NCI-H1694 treated with DMSO at 0.1 percent for 48 hours (cell line): ENCODE measurements at regions not wholly inside any gene's neighbourhood (a gene's known extent, or its start where the extent isn't known, plus 50 kb on each side); places are given as distances from the start of the nearest gene placed in this dataset.
"Not testable (repeated sequence)": the region's sequence is repeated elsewhere in the genome, so short reads cannot be mapped to it uniquely, and the experiment has no call there.

Experiments used
- DNase-seq: peaks from one replicate; lab custom pipeline; 2025; lab: John Stamatoyannopoulos, UW

GRCh38 chr2:35568574-35568973 lies 787.0 kb upstream of the CRIM1 start:
- not testable (repeated sequence) for DNase-seq

- no peak for DNase-seq
These were observed 793.1 kb upstream of the CRIM1 start for GRCh38 chr2:35562488-35562887.

DNA sequence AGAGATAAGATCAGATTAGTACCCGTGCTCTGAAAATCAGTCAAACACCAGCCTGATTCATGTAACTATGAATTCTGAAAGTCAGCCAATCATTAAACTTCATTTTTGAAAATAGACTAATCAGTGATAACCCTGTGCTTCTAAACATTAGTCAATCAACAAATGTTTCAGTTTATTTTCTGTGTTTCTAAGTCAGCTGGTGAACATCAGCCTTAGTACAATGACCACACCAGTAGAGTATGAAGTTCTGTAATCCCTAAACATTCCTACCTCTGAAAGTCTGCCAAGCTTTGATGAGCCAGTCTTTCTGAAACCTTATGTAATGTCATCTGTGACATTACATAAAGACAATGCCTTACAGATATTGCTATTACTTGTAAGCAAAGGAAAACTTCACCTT lies 807.4 kb upstream of the CRIM1 start:
- DNase-seq = no peak

DNA sequence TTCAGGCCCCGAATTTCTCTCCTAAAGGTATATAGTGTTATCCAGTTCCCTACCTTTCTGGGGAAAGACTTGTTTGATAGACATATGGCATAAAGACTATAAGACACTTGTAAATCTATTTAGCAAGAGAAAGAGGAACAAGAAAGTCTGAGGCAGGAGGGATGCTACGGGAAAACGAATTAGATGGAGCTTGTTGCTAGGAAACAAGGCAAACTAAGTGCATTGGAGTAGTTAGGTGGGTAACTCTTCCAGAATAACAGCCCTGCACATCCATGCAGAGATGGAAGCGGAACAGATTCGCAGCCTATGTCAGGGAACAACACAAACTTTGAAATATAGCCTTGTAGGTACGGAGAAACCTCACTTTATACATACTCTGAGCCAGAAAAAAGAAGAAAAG lies 810.3 kb upstream of the CRIM1 start:
- DNase-seq = no peak

DNA sequence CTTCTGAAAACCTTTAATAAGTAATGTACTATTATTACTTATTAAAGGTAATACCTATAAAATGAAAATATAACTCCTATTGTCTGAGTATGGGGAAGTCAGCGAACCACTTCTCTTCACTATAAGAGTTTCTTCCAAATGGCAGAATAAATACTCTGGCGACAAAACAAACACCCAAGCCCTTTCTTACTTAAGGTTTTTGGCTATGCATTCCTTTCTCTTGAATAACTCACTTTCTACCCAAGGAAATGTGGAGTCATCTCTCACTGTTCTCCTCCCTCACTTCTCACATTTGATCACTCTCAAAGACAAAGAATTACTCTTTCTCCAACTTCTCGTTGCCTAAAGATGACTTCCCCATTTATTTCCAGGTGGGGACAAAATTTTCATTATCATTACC lies 816.8 kb upstream of the CRIM1 start:
- DNase-seq = no peak

GRCh38 chr2:35530615-35531135 lies 824.9 kb upstream of the CRIM1 start:
- no peak for DNase-seq

DNA sequence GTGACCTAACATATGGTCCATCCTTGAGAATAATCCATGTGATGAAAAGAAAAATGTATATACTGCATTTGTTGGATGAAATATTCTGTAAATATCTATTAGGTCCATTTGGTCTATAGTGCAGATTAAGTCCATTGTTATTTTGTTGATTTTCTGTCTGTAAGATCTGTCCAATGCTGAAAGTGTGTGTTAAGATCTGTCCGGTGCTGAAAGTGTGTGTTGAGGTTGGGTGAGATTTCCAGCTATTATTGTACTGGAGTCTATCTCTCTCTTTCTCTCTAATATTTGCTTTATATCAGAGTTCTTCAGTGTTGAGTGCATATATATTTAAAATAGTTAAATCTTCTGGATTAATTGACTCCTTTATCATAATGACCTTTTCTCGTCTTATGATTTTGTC lies 828.8 kb upstream of the CRIM1 start:
- DNase-seq = no peak

GRCh38 chr2:35522450-35522849 lies 833.1 kb upstream of the CRIM1 start:
- no peak for DNase-seq

- DNase-seq = no peak
These were observed 844.9 kb upstream of the CRIM1 start for GRCh38 chr2:35510636-35511035.

- no peak for DNase-seq
These were observed 847.0 kb upstream of the CRIM1 start for GRCh38 chr2:35508601-35509000.

GRCh38 chr2:35504419-35504818 lies 851.2 kb upstream of the CRIM1 start:
- DNase-seq = no peak

DNA sequence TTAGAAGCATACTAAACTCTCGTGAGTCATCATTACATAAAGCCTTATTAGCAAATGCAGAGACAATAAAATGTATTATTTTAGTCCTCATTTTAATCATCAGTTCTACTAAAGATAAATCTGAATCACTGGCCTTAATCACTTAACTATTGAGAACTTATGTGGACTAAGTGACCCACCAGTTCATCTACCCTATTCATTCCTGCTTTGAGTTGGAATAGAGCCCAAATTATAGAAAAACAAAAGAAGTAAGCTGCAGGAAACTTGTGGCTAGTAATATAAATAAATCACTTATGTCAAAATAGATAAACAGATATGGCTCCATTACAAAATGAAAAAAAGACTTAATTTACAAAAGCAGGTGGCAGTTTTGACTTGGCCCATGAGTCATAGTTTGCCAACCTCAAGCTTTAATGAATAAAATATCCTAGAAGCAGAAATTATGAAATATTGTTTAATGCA lies 851.8 kb upstream of the CRIM1 start:
- DNase-seq = no peak

DNA sequence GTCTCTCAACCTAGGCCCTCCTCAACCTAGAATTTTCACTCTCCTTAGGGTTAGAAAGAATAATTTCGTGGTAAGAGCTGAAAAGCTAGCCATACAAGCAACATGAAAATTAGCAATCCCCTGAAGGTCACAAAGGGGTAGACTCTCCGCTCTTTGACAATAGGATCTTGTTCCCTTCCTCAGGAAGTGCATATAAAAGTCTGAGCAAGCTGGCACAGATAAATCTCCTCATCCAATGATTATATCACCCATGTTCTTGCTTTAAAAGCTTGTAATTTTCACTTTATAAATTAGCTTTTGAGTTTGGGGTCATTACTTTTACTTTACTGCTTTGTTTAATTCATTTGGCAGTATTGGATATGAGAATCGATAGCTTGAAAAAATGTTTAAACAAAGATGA lies 852.3 kb upstream of the CRIM1 start:
- no peak for DNase-seq

- no peak for DNase-seq
These were observed 854.5 kb upstream of the CRIM1 start for GRCh38 chr2:35501076-35501475.

DNA sequence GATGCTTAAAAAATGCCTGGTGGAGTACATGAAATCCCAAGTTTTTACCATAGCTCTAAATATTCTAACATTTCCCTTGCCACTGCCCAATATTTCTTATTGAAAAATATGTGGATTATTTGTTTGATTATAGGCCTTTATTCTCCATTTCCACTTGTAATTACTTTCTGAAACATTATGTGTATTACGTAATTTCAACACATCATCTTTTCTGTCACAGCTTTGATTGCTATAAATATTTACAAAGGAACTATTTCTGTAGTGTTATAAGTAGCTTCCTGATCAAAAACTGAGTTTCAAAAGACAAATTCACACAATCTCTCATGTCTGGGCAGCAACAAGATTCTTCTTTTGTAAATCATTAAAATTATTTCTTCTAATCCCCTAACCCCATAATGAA lies 859.6 kb upstream of the CRIM1 start:
- DNase-seq = no peak

GRCh38 chr2:35495182-35495581 lies 860.4 kb upstream of the CRIM1 start:
- DNase-seq = no peak

DNA sequence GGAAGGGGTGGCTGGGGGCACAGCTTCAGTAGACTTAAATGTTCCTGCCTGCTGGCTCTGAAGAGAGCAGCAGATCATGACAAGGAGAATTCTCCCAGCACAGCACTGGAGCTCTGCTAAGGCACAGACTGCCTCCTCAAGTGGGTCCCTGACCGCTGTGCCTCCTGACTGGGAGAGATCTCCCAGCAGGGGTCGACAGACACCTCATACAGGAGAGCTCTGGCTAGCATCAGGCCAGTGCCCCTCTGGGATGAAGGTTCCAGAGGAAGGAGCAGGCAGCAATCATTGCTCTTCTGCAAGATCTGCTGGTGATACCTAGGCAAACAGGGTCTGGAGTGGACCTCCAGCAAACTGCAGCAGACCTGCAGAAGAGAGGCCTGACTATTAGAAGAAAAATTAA lies 877.5 kb upstream of the CRIM1 start:
- not testable (repeated sequence) for DNase-seq

DNA sequence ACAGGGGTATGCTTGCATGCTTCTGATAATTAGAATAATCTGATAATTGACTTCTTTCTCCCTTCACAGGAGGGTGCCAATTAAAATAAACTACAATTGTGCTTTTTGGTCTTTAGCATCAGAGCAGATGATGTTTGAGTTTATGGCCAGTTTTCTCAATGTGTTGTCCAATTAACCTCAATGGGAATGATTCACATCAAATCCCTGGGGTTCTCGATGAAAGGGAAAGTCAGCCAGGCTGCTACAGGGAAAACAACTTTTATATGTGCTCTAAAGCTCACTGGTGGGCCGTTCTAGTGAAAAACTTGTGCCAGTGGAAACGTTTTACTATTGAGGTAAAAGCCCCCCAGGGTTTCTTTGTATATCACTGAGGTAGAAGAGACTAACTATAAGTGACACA lies 887.3 kb upstream of the CRIM1 start:
- DNase-seq = no peak

DNA sequence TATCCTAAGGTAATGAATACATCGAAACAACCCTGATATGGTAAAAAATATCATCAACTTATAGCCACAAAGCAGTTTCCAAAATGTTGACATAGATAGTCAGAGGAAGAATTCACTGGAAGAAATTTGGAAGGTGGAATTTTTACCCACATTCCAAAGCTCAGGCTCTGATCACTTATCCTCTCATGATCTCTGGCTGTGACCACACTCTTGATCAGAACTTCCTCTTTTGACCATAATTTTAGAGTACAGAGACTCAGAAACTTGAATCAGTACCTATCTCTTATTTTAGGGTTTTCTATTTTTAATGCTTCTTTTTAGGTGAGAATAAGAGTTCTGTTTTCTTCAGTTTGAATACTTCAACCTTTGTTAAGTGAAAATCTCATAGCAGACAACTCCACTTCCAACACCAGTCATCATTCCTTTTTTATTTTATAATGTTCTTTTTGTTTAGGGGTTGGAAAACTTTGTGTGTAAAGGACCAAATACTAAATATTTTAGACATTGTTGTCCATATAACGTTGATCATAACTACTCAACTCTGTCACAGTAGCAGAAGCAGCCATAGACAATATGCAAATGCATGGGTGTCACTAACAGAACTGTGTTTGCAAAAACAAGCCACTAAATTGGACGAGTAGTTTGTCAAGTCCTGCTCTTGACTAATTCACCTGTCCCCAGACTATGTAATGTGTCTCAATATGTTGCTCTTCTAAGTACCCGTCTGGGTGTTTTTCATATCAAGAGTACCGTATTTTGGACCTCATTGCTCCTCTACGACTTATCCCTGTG lies 891.6 kb upstream of the CRIM1 start:
- DNase-seq = no peak

- no peak for DNase-seq
These were observed 893.2 kb upstream of the CRIM1 start for GRCh38 chr2:35462226-35462998.

DNA sequence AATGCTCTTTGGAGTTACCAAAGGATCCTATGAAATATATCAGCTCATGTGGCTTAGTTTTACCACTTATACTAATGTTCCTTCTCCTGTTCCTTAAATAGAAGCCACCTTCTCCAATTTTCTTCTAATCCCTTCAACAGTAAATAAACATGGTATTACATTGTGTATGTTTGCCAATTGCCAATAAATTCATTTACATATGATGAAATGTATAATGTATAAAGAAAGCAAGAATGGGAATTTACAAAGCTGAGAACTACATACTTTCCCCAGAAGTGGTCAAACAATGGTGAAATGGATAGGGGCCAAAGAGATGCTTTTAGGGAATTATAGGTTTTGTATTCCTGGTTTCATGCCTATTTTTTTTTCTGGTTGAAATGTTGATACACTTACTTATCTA lies 894.2 kb upstream of the CRIM1 start:
- DNase-seq = no peak

GRCh38 chr2:35454966-35455638 lies 900.5 kb upstream of the CRIM1 start:
- no peak for DNase-seq

DNA sequence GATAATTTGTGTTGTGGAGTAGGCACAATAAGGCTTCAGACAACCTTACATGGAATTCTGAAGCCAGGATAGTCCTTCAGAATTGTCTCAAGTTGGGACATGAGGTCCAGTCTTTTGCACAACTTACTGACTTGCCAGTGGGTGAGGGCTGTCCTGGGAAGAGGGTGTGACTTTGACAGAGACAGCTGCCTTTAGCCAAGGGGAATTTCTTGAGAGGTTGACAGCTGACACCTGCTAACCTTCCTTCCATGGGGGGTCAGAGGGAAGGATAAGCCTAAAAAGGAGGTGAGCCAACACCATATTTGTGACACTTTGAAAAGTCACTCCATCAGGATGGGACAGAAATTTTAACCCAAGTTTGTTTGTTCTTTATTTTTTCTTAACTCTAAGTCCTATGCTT lies 907.8 kb upstream of the CRIM1 start:
- no peak for DNase-seq
